Sigmoid colon (tissue), 4 donors: ENCODE measurements at regions not wholly inside any gene's neighbourhood (a gene's known extent, or its start where the extent isn't known, plus 50 kb on each side); places are given as distances from the start of the nearest gene placed in this dataset.

Experiments
- CTCF ChIP-seq, 4 experiments: fragments of 450-650 bp in 3 of 4; fragments of 200-600 bp in 1 of 4; IDR thresholded peaks; one replicate each; pipeline ENCODE4 v1.5.1; 2016 to 2019; ENCODE audit warnings: antibody characterized with exemption in 4 of 4, mild to moderate bottlenecking in 3 of 4, moderate library complexity in 2 of 4
- EP300 ChIP-seq, 4 donors: sonication (generic); formaldehyde crosslinking; IDR thresholded peaks; one replicate each; pipeline ENCODE4 v1.6.1; 2017; ENCODE audit warnings: antibody characterized with exemption in 4 of 4
- POLR2A ChIP-seq, 2 donors: fragments of 450-650 bp; IDR thresholded peaks; one replicate each; pipeline ENCODE4 v1.6.1; 2016; ENCODE audit warnings: antibody characterized with exemption in 2 of 2, mild to moderate bottlenecking in 2 of 2, moderate library complexity in 2 of 2
- POLR2AphosphoS5 ChIP-seq, 4 donors: sonication (generic); formaldehyde crosslinking; IDR thresholded peaks; one replicate each; pipeline ENCODE4 v1.6.1; 2017; ENCODE audit warnings: antibody characterized with exemption in 4 of 4

- no peak for TF ChIP-seq POLR2AphosphoS5 (IDR thresholded peaks at IDR 0.05)
- no peak for TF ChIP-seq CTCF (IDR thresholded peaks at IDR 0.05)
- no peak for TF ChIP-seq POLR2A (IDR thresholded peaks at IDR 0.05)
- TF ChIP-seq EP300 (IDR thresholded peaks at IDR 0.05), result no peak
Observed at GRCh38 chr2:30326497-30326896, 95.2 kb downstream of the LBH start.
